ENCODE measurements at regions not wholly inside any gene's neighbourhood (a gene's known extent, or its start where the extent isn't known, plus 50 kb on each side); places are given as distances from the start of the nearest gene placed in this dataset.

DNA sequence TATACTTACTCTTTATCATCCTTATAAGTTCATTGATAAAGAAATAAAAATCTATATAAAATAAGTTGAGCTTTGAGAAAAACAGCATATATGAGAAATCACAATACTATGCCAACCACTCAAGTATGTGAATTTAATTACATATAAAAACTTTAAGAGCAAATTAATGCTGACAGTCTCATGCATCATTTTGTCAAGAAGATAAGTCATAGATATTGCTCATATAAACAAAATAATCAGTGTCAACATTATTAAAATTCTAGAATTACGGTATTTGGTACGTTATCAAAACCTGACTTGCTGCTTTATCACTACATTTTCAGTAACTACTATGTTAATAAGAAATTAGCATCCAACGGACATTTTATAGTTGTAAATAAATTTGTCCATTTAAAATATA, 111.2 kb downstream of the FBXO8 start:
- TF ChIP-seq, protein P1, sequence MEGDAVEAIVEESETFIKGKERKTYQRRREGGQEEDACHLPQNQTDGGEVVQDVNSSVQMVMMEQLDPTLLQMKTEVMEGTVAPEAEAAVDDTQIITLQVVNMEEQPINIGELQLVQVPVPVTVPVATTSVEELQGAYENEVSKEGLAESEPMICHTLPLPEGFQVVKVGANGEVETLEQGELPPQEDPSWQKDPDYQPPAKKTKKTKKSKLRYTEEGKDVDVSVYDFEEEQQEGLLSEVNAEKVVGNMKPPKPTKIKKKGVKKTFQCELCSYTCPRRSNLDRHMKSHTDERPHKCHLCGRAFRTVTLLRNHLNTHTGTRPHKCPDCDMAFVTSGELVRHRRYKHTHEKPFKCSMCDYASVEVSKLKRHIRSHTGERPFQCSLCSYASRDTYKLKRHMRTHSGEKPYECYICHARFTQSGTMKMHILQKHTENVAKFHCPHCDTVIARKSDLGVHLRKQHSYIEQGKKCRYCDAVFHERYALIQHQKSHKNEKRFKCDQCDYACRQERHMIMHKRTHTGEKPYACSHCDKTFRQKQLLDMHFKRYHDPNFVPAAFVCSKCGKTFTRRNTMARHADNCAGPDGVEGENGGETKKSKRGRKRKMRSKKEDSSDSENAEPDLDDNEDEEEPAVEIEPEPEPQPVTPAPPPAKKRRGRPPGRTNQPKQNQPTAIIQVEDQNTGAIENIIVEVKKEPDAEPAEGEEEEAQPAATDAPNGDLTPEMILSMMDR (conservative IDR thresholded peaks at IDR 0.05) = no peak
- no peak overlapping the region for H3K4me3 Mint-ChIP-seq

More for the DNA sequence above, 111.2 kb downstream of the FBXO8 start:
- H3K14ac ChIP-seq (ENCODE audit: insufficient read depth, low read length) = no peak overlapping the region
- H3K4me1 ChIP-seq (ENCODE audit: insufficient read depth, low read length) = no peaks in the 10 kb centered on the region; the same call in 1 of the 2 replicates
- no peak overlapping the region for H3K4me2 ChIP-seq (ENCODE audit: insufficient read depth, insufficient read length, low read length)
- H3K23ac ChIP-seq (ENCODE audit: insufficient read length, low read depth, low read length) = no peak overlapping the region
- H3K27ac Mint-ChIP-seq = no peak overlapping the region
- peaks cover 5% of the 10 kb centered on the region in 2 experiments; a peak in 3 of 4 replicates for H3K4me1 Mint-ChIP-seq
- no peaks in the 10 kb centered on the region for H3K23me2 ChIP-seq (ENCODE audit: insufficient read length, low read depth, low read length, poor library complexity, severe bottlenecking)
- no peak overlapping the region for H3K4ac ChIP-seq (ENCODE audit: low read depth, low read length)
- H3K36me3 Mint-ChIP-seq (ENCODE audit: insufficient read depth in 1 of 3, low read depth in 3 of 3) = no peaks in the 10 kb centered on the region
- no peak overlapping the region for H2BK12ac ChIP-seq (ENCODE audit: insufficient read length, low read depth, low read length)
- no peaks in the 10 kb centered on the region for H3K79me2 ChIP-seq (ENCODE audit: insufficient read depth, low read length)
- H2BK15ac ChIP-seq (ENCODE audit: low read depth, low read length) = no peak overlapping the region
- no peak overlapping the region for H3K18ac ChIP-seq (ENCODE audit: insufficient read length, low read depth, low read length)
- H3T11ph ChIP-seq (ENCODE audit: low read length) = no peak overlapping the region
- WGBS (ENCODE audit: extremely low coverage, insufficient read length, low lambda C conversion rate) = no CpG with 5 or more reads among the region's 3 CpGs
- no peaks in the 10 kb centered on the region for H3K79me1 ChIP-seq (ENCODE audit: insufficient read depth, low read depth, low read length, poor library complexity, severe bottlenecking)
- H3K9me3 Mint-ChIP-seq = no peaks in the 10 kb centered on the region; a peak in 1 of 5 replicates
- no peak overlapping the region for H2BK20ac ChIP-seq (ENCODE audit: low read depth, low read length, poor library complexity, severe bottlenecking)
- no peak overlapping the region for H2AK5ac ChIP-seq (ENCODE audit: insufficient read length, low read length)
- H3K9ac ChIP-seq (ENCODE audit: extremely low read depth, insufficient read length, low read length) = no peak overlapping the region
- no peak overlapping the region for H3K27ac ChIP-seq (ENCODE audit: insufficient read length, low read depth, low read length)
- no peaks in the 10 kb centered on the region for H3K9me3 ChIP-seq (ENCODE audit: control insufficient read depth, low read depth, low read length)
- no peak overlapping the region for H2BK5ac ChIP-seq (ENCODE audit: insufficient read length, low read length)
- no peak overlapping the region for H2BK120ac ChIP-seq (ENCODE audit: low read depth, low read length, poor library complexity, severe bottlenecking)
- H4K91ac ChIP-seq (ENCODE audit: insufficient read length, low read depth, low read length) = no peak overlapping the region
- DNase-seq = no peak
- H3K56ac ChIP-seq (ENCODE audit: insufficient read length, low read depth, low read length) = no peak overlapping the region
- H2AFZ ChIP-seq (ENCODE audit: low read length) = no peak overlapping the region
- no peaks in the 10 kb centered on the region for H4K20me1 ChIP-seq (ENCODE audit: control insufficient read depth, insufficient read depth, insufficient read length)
- no peaks in the 10 kb centered on the region for H3K27me3 ChIP-seq (ENCODE audit: insufficient read depth, low read length)
- H3K27me3 Mint-ChIP-seq (ENCODE audit: low read depth) = no peaks in the 10 kb centered on the region; the same call in 1 of the 2 replicates
- H4K5ac ChIP-seq (ENCODE audit: insufficient read length, low read depth, low read length) = no peak overlapping the region
- no peak overlapping the region for H4K8ac ChIP-seq (replicated peaks; ENCODE audit: insufficient read length, low read depth, low read length)
